ENCODE measurements at regions not wholly inside any gene's neighbourhood (a gene's known extent, or its start where the extent isn't known, plus 50 kb on each side); places are given as distances from the start of the nearest gene placed in this dataset.

GRCh38 chr6:44049163-44049988 is 77.9 kb downstream of the MRPL14 start:
- no peak for TF ChIP-seq CTCF (IDR thresholded peaks at IDR 0.05; ENCODE audit: low read depth, low read length, missing control alignments)
- DNase-seq (ENCODE audit: low read depth): no peak
- no peak overlapping the region for H3K4me3 ChIP-seq (ENCODE audit: low read depth, low read length)

GRCh38 chr6:44048277-44048676 is 79.0 kb downstream of the MRPL14 start:
- no peak for DNase-seq (ENCODE audit: low read depth)
- no peak overlapping the region for H3K4me3 ChIP-seq (ENCODE audit: low read depth, low read length)
- TF ChIP-seq CTCF (IDR thresholded peaks at IDR 0.05; ENCODE audit: low read depth, low read length, missing control alignments): no peak

GRCh38 chr6:44047801-44048200 is 79.5 kb downstream of the MRPL14 start:
- TF ChIP-seq CTCF (IDR thresholded peaks at IDR 0.05; ENCODE audit: low read depth, low read length, missing control alignments): no peak
- no peak for DNase-seq (ENCODE audit: low read depth)
- H3K4me3 ChIP-seq (ENCODE audit: low read depth, low read length): no peak overlapping the region

GRCh38 chr6:44047179-44047546 is 80.1 kb downstream of the MRPL14 start:
- no peak for TF ChIP-seq CTCF (IDR thresholded peaks at IDR 0.05; ENCODE audit: low read depth, low read length, missing control alignments)
- H3K4me3 ChIP-seq (ENCODE audit: low read depth, low read length): no peak overlapping the region
- no peak for DNase-seq (ENCODE audit: low read depth)

- DNase-seq (ENCODE audit: low read depth): no peak
- TF ChIP-seq CTCF (IDR thresholded peaks at IDR 0.05; ENCODE audit: low read depth, low read length, missing control alignments): no peak
Observed at GRCh38 chr6:44046516-44047178, 80.6 kb downstream of the MRPL14 start.

GRCh38 chr6:44045672-44046015 is 81.6 kb downstream of the MRPL14 start:
- H3K4me3 ChIP-seq (ENCODE audit: low read depth, low read length): no peak overlapping the region
- no peak for DNase-seq (ENCODE audit: low read depth)
- TF ChIP-seq CTCF (IDR thresholded peaks at IDR 0.05; ENCODE audit: low read depth, low read length, missing control alignments): no peak

More at GRCh38 chr6:44046516-44047178, 80.6 kb downstream of the MRPL14 start:
- no peak overlapping the region for H3K4me3 ChIP-seq (ENCODE audit: low read depth, low read length)
